ENCODE measurements at regions not wholly inside any gene's neighbourhood (a gene's known extent, or its start where the extent isn't known, plus 50 kb on each side); places are given as distances from the start of the nearest gene placed in this dataset.

DNA sequence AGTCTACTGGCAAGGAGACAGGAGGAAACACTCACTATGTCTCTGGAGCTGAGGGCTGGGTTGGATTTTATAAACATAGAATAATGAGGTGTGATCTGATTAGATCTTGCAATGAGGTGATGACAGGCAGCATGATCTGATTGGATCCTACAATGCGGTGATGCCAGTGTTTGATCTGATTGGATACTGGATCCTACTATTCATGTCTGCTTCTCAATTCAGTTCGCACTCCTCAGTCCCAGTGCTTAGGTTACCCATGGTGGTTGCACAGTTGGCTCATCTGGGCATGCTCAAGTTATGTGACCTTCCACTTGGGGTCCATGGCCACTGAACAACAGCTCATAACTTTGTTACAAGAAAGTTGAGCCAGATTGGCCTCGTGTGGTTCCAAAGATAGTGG, 469.5 kb downstream of the TSHZ3 start:
- Histone ChIP-seq H3K36me3 (replicated peaks) (no peaks in the 10 kb centered on the region), H3K4me3 (ENCODE audit: low read depth, low read length) (no peak overlapping the region), H3K27ac (no peak overlapping the region), H3K27me3 (replicated peaks) (no peaks in the 10 kb centered on the region)
- no peak for DNase-seq
- TF ChIP-seq, protein P1, sequence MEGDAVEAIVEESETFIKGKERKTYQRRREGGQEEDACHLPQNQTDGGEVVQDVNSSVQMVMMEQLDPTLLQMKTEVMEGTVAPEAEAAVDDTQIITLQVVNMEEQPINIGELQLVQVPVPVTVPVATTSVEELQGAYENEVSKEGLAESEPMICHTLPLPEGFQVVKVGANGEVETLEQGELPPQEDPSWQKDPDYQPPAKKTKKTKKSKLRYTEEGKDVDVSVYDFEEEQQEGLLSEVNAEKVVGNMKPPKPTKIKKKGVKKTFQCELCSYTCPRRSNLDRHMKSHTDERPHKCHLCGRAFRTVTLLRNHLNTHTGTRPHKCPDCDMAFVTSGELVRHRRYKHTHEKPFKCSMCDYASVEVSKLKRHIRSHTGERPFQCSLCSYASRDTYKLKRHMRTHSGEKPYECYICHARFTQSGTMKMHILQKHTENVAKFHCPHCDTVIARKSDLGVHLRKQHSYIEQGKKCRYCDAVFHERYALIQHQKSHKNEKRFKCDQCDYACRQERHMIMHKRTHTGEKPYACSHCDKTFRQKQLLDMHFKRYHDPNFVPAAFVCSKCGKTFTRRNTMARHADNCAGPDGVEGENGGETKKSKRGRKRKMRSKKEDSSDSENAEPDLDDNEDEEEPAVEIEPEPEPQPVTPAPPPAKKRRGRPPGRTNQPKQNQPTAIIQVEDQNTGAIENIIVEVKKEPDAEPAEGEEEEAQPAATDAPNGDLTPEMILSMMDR (IDR thresholded peaks at IDR 0.05; ENCODE audit: low read depth, low read length, missing control alignments) = no peak
- in situ Hi-C loops (cut with HindIII; ENCODE audit: low pct_ligation_motif_present, low sequenced_read_pairs) = no loop called here

DNA sequence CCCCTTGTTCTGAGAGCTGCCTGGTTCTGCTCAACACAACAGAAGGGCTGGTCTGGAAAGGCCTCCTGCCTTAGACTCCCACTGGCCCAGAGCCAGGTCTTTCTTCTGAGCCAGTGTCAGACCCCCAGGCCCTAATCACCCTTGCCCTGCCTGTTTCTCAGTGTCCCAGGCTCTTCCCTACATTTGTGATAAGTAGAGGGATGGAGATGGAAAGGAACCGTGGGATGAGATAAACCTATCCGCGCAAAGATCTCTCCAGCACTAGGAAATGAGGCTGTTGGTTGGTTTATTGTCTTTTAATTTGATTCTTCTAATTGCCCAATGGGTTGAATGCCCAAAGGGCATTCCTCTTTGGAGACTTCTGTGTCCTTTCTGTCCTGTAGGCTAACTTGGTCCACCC, 470.0 kb downstream of the TSHZ3 start:
- H3K27ac ChIP-seq = no peak overlapping the region
- TF ChIP-seq, protein P1 (IDR thresholded peaks at IDR 0.05; ENCODE audit: low read depth, low read length, missing control alignments) = no peak

DNA sequence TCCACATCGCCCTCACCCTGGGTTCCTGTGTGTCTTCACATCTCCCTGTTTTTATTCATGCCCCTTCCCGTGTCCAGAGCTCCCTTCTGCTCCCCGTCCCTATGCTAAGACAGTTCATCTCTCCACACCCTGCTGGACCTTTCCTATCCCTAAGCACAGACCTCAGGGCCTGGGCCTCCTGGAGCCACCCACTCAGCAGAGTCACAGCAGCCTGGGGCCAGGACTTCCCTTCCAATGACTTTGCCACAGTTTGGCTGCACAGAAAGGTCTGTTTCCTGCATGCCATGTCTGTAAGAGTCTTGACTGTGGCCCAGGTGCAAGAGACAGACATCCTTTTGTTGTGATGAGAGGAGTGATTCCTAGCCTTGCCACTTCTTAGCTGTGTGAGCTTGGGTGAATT, 470.7 kb downstream of the TSHZ3 start:
- TF ChIP-seq, protein P1 (IDR thresholded peaks at IDR 0.05; ENCODE audit: low read depth, low read length, missing control alignments) = no peak

More for the DNA sequence above, 470.0 kb downstream of the TSHZ3 start:
- in situ Hi-C loops (cut with HindIII; ENCODE audit: low pct_ligation_motif_present, low sequenced_read_pairs) = no loop called here
- H3K4me3 ChIP-seq (ENCODE audit: low read depth, low read length) = no peak overlapping the region
- no peaks in the 10 kb centered on the region for H3K27me3 ChIP-seq (replicated peaks)
- no peaks in the 10 kb centered on the region for H3K36me3 ChIP-seq (replicated peaks)
- DNase-seq = no peak

DNA sequence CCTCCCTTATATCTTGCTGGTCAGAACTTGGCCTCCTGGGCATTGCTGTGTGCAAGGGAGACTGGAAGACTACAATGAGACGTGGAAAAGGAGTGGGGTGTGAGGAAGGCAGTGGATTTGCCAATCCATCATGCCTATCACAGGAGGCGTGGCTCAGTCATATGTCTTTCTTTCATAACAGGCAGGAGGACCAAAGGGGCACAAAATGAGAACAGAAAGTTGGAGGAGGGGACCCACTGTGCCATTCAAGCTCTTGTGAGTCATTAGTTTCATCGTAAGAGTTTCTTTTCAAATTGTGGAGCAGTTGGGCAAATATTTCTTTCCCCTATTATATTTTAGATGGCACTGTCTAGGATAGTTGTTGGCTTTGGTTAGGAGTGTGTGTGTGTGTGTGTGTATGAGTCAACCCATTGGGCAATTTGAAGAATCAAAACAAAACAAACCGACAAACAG, 471.5 kb downstream of the TSHZ3 start:
- H3K27me3 ChIP-seq (replicated peaks) = no peaks in the 10 kb centered on the region
- no peaks in the 10 kb centered on the region for H3K36me3 ChIP-seq (replicated peaks)
- in situ Hi-C loops (cut with HindIII; ENCODE audit: low pct_ligation_motif_present, low sequenced_read_pairs) = no loop called here
- H3K4me3 ChIP-seq (ENCODE audit: low read depth, low read length) = no peak overlapping the region
- no peak overlapping the region for H3K27ac ChIP-seq
- no peak for DNase-seq
- TF ChIP-seq, protein P1 (IDR thresholded peaks at IDR 0.05; ENCODE audit: low read depth, low read length, missing control alignments) = no peak

More for the DNA sequence above, 470.7 kb downstream of the TSHZ3 start:
- no peaks in the 10 kb centered on the region for H3K27me3 ChIP-seq (replicated peaks)
- no peak for DNase-seq
- no peaks in the 10 kb centered on the region for H3K36me3 ChIP-seq (replicated peaks)
- H3K4me3 ChIP-seq (ENCODE audit: low read depth, low read length) = no peak overlapping the region
- in situ Hi-C loops (cut with HindIII; ENCODE audit: low pct_ligation_motif_present, low sequenced_read_pairs) = no loop called here
- no peak overlapping the region for H3K27ac ChIP-seq

DNA sequence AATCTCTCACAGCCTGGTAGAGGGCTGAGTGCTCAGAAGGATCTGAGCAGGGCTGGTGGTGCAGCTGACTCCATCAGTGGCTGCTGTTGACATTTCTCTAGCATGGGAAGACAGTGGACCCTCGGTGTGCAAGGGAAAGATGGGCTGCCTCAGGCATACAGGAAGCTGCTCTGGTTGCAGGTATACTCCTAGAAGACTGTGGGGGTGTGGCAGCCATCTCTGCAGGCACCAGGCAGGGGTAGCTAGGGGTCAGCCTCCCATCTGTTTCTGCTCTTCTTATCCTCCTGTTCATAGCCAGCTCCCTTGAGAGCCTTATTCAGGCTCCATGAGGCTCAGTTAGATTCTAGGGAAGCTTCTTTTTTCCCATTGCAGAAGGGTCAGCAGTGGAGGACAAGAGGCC, 475.5 kb downstream of the TSHZ3 start:
- in situ Hi-C loops (cut with HindIII; ENCODE audit: low pct_ligation_motif_present, low sequenced_read_pairs) = no loop called here
- Histone ChIP-seq H3K27ac (no peak overlapping the region), H3K27me3 (replicated peaks) (no peaks in the 10 kb centered on the region), H3K4me3 (ENCODE audit: low read depth, low read length) (no peak overlapping the region), H3K36me3 (replicated peaks) (no peaks in the 10 kb centered on the region)
- TF ChIP-seq, protein P1 (IDR thresholded peaks at IDR 0.05; ENCODE audit: low read depth, low read length, missing control alignments) = no peak
- DNase-seq = no peak

DNA sequence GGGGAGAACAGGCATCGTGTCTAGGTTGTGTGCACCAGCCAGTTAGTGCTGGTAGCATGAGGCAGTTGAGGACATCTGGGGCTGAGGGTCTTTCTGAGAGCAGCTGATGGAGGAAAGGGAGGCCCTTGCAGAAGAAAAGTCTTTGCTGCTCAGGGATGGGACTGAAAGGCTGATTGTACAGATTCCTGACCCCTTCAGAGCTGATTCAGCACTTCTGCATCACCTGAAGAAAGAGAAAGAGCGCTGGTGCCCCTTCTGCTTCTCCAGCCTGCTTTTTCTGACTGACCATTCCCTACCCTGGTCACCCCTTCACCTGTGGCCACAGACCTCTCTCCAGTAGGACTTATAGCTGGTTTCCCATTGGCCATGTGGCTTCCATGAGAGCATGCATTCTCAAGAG, 476.2 kb downstream of the TSHZ3 start:
- no peaks in the 10 kb centered on the region for H3K27me3 ChIP-seq (replicated peaks)
- H3K4me3 ChIP-seq (ENCODE audit: low read depth, low read length) = no peak overlapping the region
- H3K27ac ChIP-seq = no peak overlapping the region
- no peak for DNase-seq
- TF ChIP-seq, protein P1 (IDR thresholded peaks at IDR 0.05; ENCODE audit: low read depth, low read length, missing control alignments) = no peak
- H3K36me3 ChIP-seq (replicated peaks) = no peaks in the 10 kb centered on the region
- in situ Hi-C loops (cut with HindIII; ENCODE audit: low pct_ligation_motif_present, low sequenced_read_pairs) = no loop called here

Measured in brain microvascular endothelial cell (primary cell).